ENCODE measurements at regions not wholly inside any gene's neighbourhood (a gene's known extent, or its start where the extent isn't known, plus 50 kb on each side); places are given as distances from the start of the nearest gene placed in this dataset.

DNA sequence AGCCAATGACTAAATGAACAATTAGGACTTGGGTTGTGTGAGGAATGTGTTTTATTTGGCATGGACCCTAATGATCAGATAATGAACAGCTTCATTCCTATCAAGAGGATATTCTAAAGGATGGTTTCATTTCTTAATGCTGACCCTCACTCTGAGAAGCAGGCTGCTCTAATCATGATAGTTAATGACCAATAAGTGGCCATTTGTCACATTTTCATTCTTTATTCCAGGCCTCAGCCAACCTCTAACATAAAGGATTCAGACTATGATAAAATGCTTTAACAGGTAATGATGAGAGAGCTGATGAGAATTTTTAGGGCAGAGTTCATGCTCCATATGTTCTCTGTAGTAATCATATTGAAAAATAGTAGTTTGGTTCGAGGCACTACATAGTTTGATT lies 301.5 kb upstream of the ARRDC3 start:
- no peaks in the 10 kb centered on the region for H3K27me3 Mint-ChIP-seq (ENCODE audit: low read depth)
- no peaks in the 10 kb centered on the region for H3K4me1 Mint-ChIP-seq
- H3K4me3 Mint-ChIP-seq = no peak overlapping the region
- POLR2A ChIA-PET = no interaction called here
- ATAC-seq (no peak), DNase-seq (ENCODE audit: low spot score) (no peak)
- H3K36me3 Mint-ChIP-seq = no peaks in the 10 kb centered on the region
- H3K9me3 Mint-ChIP-seq = no peaks in the 10 kb centered on the region
- CTCF ChIA-PET = no interaction called here
- TF ChIP-seq EMX1 (CRISPR knock-in tag; IDR thresholded peaks at IDR 0.05) (no peak), RORB (CRISPR knock-in tag; IDR thresholded peaks at IDR 0.05) (no peak), ZNF423 (CRISPR knock-in tag; IDR thresholded peaks at IDR 0.05) (no peak), ETV6 (CRISPR knock-in tag; IDR thresholded peaks at IDR 0.05) (no peak), ZNF219 (CRISPR knock-in tag; IDR thresholded peaks at IDR 0.05; ENCODE audit: borderline replicate concordance) (no peak), PRDM15 (CRISPR knock-in tag; IDR thresholded peaks at IDR 0.05) (no peak), SMAD3 (CRISPR knock-in tag; IDR thresholded peaks at IDR 0.05; ENCODE audit: borderline replicate concordance) (no peak), ZBTB21 (CRISPR knock-in tag; IDR thresholded peaks at IDR 0.05; ENCODE audit: borderline replicate concordance) (no peak), MXD4 (CRISPR knock-in tag; IDR thresholded peaks at IDR 0.05; ENCODE audit: borderline replicate concordance) (no peak), NFE2L1 (CRISPR knock-in tag; IDR thresholded peaks at IDR 0.05) (no peak)
- TF ChIP-seq, protein P1, sequence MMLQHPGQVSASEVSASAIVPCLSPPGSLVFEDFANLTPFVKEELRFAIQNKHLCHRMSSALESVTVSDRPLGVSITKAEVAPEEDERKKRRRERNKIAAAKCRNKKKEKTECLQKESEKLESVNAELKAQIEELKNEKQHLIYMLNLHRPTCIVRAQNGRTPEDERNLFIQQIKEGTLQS (CRISPR knock-in tag; conservative IDR thresholded peaks at IDR 0.05) = no peak
- TF ChIP-seq, protein P2, sequence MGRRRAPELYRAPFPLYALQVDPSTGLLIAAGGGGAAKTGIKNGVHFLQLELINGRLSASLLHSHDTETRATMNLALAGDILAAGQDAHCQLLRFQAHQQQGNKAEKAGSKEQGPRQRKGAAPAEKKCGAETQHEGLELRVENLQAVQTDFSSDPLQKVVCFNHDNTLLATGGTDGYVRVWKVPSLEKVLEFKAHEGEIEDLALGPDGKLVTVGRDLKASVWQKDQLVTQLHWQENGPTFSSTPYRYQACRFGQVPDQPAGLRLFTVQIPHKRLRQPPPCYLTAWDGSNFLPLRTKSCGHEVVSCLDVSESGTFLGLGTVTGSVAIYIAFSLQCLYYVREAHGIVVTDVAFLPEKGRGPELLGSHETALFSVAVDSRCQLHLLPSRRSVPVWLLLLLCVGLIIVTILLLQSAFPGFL (CRISPR knock-in tag; IDR thresholded peaks at IDR 0.05; ENCODE audit: borderline replicate concordance) = no peak
- no peak overlapping the region for H3K27ac Mint-ChIP-seq

GRCh38 chr5:91670563-91670962 lies 287.4 kb upstream of the ARRDC3 start:
- H3K27ac Mint-ChIP-seq = no peak overlapping the region
- ChIA-PET POLR2A (no interaction called here), CTCF (interaction anchor here (1.7 kb wide), 1 partner anchor 29 kb away, joined by 6 read pairs; no protein-coding TSS in a partner anchor)
- no peaks in the 10 kb centered on the region for H3K27me3 Mint-ChIP-seq (ENCODE audit: low read depth)
- peaks cover 13% of the 10 kb centered on the region for H3K4me1 Mint-ChIP-seq
- H3K36me3 Mint-ChIP-seq = no peaks in the 10 kb centered on the region
- peak; percentile 96 for ATAC-seq
- DNase-seq (ENCODE audit: low spot score) = peak; percentile 41
- H3K4me3 Mint-ChIP-seq = no peak overlapping the region
- H3K9me3 Mint-ChIP-seq = no peaks in the 10 kb centered on the region
- TF ChIP-seq, protein P1 (CRISPR knock-in tag; conservative IDR thresholded peaks at IDR 0.05) = no peak
- TF ChIP-seq, protein P3, sequence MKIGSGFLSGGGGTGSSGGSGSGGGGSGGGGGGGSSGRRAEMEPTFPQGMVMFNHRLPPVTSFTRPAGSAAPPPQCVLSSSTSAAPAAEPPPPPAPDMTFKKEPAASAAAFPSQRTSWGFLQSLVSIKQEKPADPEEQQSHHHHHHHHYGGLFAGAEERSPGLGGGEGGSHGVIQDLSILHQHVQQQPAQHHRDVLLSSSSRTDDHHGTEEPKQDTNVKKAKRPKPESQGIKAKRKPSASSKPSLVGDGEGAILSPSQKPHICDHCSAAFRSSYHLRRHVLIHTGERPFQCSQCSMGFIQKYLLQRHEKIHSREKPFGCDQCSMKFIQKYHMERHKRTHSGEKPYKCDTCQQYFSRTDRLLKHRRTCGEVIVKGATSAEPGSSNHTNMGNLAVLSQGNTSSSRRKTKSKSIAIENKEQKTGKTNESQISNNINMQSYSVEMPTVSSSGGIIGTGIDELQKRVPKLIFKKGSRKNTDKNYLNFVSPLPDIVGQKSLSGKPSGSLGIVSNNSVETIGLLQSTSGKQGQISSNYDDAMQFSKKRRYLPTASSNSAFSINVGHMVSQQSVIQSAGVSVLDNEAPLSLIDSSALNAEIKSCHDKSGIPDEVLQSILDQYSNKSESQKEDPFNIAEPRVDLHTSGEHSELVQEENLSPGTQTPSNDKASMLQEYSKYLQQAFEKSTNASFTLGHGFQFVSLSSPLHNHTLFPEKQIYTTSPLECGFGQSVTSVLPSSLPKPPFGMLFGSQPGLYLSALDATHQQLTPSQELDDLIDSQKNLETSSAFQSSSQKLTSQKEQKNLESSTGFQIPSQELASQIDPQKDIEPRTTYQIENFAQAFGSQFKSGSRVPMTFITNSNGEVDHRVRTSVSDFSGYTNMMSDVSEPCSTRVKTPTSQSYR (CRISPR knock-in tag; IDR thresholded peaks at IDR 0.05) = no peak
- TF ChIP-seq, protein P4, sequence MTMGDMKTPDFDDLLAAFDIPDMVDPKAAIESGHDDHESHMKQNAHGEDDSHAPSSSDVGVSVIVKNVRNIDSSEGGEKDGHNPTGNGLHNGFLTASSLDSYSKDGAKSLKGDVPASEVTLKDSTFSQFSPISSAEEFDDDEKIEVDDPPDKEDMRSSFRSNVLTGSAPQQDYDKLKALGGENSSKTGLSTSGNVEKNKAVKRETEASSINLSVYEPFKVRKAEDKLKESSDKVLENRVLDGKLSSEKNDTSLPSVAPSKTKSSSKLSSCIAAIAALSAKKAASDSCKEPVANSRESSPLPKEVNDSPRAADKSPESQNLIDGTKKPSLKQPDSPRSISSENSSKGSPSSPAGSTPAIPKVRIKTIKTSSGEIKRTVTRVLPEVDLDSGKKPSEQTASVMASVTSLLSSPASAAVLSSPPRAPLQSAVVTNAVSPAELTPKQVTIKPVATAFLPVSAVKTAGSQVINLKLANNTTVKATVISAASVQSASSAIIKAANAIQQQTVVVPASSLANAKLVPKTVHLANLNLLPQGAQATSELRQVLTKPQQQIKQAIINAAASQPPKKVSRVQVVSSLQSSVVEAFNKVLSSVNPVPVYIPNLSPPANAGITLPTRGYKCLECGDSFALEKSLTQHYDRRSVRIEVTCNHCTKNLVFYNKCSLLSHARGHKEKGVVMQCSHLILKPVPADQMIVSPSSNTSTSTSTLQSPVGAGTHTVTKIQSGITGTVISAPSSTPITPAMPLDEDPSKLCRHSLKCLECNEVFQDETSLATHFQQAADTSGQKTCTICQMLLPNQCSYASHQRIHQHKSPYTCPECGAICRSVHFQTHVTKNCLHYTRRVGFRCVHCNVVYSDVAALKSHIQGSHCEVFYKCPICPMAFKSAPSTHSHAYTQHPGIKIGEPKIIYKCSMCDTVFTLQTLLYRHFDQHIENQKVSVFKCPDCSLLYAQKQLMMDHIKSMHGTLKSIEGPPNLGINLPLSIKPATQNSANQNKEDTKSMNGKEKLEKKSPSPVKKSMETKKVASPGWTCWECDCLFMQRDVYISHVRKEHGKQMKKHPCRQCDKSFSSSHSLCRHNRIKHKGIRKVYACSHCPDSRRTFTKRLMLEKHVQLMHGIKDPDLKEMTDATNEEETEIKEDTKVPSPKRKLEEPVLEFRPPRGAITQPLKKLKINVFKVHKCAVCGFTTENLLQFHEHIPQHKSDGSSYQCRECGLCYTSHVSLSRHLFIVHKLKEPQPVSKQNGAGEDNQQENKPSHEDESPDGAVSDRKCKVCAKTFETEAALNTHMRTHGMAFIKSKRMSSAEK (CRISPR knock-in tag; IDR thresholded peaks at IDR 0.05; ENCODE audit: borderline replicate concordance) = no peak
- TF ChIP-seq ZNF423 (CRISPR knock-in tag; IDR thresholded peaks at IDR 0.05) = no peak
- no peak for TF ChIP-seq ESRRA (CRISPR knock-in tag; IDR thresholded peaks at IDR 0.05; ENCODE audit: borderline replicate concordance)
- no peak for TF ChIP-seq CREB1 (CRISPR knock-in tag; IDR thresholded peaks at IDR 0.05)
- TF ChIP-seq, protein P5, sequence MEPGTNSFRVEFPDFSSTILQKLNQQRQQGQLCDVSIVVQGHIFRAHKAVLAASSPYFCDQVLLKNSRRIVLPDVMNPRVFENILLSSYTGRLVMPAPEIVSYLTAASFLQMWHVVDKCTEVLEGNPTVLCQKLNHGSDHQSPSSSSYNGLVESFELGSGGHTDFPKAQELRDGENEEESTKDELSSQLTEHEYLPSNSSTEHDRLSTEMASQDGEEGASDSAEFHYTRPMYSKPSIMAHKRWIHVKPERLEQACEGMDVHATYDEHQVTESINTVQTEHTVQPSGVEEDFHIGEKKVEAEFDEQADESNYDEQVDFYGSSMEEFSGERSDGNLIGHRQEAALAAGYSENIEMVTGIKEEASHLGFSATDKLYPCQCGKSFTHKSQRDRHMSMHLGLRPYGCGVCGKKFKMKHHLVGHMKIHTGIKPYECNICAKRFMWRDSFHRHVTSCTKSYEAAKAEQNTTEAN (CRISPR knock-in tag; IDR thresholded peaks at IDR 0.05) = no peak
- no peak for TF ChIP-seq AR (CRISPR knock-in tag; IDR thresholded peaks at IDR 0.05)
